GM19467 (cell line): ENCODE measurements at regions not wholly inside any gene's neighbourhood (a gene's known extent, or its start where the extent isn't known, plus 50 kb on each side); places are given as distances from the start of the nearest gene placed in this dataset.

ENCODE experiments used
- ATAC-seq: cut with Tn5 transposase; IDR thresholded peaks from one replicate; pipeline ENCODE4 v1.9.1; 2021; ENCODE audit warnings: mild to moderate bottlenecking, moderate library complexity; ENCODE audit not compliant: unreplicated experiment

GRCh38 chr22:49449811-49450446 lies 377.7 kb downstream of the BRD1 start:
- ATAC-seq, result no peak

DNA sequence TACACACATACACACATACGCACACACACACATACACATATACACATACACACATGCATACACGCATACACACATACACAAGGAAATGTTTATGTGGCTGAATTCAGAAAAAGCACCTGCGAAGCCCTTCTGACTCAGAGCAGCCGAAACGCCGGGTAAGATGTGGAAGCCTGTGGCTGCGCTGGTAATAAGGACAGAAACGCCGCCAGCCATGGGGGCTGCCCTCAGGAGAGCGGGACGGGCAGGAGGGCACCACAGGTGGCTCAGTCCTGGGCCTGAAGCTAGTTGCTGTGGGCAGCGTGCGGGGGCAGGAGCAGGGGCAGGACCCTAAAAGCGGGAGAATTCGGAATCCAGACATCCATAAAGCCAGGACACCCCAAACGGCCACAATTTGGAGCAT lies 378.3 kb downstream of the BRD1 start:
- ATAC-seq, result no peak

- ATAC-seq, result no peak
Measured at GRCh38 chr22:49448526-49448925, 379.1 kb downstream of the BRD1 start.

GRCh38 chr22:49447837-49448236 lies 379.8 kb downstream of the BRD1 start:
- ATAC-seq, result no peak

DNA sequence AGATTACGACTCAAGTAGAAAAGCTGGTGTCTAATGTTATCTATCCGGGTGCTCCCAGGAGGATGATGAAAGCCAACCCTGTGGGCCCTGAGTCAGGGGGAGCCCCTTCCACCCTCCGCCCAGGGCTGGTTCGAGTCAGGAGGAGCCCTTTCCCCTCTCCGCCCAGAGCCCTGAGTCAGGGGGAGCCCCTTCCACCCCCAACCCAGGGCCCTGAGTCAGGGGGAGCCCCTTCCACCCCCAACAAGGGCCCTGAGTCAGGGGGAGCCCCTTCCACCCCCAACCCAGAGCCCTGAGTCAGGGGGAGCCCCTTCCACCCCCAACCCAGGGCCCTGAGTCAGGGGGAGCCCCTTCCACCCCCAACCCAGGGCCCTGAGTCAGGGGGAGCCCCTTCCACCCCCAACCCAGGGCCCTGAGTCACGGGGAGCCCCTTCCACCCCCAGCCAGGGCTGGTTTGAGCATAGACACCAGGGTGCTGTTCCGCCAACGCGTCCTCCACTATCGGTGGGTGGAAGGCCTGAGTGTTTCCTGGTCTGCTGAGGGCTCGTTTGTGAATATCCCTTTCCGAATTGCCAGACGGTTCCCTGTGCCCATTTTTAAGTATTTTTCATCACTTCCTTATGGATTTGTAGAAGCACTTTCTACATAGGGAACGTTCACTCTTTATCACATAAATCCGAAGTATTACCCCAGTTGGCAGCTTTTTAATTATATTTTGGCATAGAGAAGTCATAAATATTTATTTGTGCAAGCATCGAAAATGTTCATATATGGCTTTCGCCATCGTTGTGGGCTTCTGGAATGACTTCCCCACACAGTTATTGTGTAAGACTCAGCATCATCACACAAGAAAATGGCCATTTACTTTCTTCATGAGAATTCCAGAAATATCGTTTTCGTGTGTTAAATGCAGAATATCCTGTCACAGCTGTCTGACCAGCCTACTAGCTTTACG lies 380.6 kb downstream of the BRD1 start:
- ATAC-seq, result no peak

GRCh38 chr22:49446145-49446758 lies 381.4 kb downstream of the BRD1 start:
- ATAC-seq, result no peak

GRCh38 chr22:49444781-49445180 lies 382.9 kb downstream of the BRD1 start:
- ATAC-seq, result no peak

DNA sequence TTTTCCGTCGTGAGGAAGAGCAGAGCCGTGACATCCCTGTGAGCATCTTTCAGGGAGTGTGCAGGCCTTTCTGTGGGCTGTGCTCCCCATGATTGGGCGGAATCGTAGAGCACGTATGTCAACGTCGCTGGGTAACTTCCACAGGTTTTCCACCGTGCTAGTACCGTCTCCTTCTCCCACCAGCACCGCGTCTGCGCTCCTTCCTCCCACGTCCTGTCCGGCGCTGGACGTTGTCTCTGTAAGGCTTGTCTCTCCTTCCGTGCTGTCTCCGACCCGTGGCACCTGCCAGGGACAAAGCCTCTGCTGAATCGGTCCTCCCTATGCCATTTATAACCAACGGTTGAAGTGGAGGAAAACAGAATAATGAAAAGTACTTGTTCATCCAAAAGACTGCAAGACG lies 386.7 kb downstream of the BRD1 start:
- ATAC-seq, result no peak

DNA sequence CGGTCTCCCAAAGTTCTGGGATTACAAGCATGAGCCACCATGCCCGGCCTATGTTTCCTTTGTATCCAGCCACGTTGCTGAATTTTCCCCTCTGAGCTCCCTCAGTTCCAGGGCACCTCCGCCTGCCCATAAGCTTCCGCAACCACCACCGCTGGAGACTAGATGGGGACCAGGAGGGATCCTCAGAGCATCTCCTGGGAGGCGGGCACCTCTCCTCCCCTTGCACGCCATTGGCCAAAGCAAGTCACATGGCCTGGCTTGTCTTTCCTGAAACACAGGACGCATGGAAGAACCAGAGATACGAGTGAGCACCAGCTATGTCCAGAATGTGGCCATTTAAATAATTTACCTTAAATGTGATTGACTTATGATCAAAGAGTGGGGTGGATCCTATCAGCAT lies 388.3 kb downstream of the BRD1 start:
- ATAC-seq, result no peak

- ATAC-seq, result no peak
Measured at GRCh38 chr22:49437956-49438355, 389.7 kb downstream of the BRD1 start.

DNA sequence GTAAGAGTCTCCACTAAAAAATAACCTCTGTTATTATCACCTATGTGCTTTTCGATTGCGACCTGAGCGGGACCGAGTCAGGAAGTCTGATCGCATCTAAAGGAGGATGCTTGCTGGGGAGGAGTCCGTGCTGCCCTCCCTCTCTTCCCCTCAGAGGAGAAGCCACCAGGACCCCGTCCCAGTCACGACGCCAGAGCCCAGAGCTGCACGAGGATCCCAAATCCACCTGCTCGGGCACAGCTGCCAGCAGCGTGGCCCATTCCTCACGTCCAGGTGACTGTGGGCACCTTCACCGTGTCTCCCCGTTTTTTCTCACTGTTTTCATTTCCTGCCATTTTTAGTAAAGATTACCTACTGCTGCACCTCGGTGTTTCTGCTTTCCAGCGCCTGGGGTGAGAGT lies 390.3 kb downstream of the BRD1 start:
- ATAC-seq, result no peak

- ATAC-seq, result no peak
Measured at GRCh38 chr22:49436056-49436455, 391.6 kb downstream of the BRD1 start.

DNA sequence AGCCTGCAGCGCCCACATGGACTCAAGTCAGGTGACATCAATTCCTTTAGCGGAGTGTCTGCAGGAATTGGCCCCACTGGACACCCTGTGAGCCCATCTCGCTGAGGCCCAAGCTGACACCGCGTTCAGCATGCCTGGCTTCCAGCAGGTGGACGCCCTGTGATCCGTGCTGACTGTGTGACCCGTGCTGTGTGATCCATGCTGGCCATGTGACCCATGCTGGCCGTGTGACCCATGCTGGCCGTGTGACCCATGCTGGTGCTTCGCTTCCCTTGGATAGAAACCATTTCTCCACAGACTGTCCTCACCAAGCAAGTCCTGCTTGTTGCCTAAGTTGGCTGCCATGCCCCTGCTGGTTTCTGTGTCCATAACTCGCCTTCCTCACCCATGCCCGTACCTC lies 392.1 kb downstream of the BRD1 start:
- ATAC-seq, result no peak

- no peak for ATAC-seq
Measured at GRCh38 chr22:49433717-49434611, 393.7 kb downstream of the BRD1 start.

DNA sequence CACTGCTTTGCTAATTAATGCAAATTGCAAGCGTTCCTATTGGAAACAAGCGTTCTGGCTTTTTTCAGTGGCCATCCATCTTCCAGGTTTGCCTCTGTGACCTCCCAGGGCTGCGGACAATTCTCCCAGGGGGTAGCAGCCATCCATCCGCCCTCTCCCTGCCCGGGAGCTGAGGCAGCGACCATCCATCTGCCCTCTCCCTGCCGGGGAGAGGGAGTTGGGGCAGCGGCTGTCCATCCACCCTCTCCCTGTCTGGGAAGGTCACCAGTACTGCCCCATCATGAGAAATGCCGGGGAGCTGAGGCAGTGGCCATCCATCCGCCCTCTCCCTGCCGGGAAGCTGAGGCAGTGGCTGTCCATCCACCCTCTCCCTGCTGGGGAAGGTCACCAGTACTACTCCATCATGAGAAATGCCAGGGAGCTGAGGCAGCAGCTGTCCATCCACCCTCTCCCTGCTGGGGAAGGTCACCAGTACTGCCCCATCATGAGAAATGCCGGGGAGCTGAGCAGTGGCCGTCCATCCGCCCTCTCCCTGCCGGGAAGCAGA lies 394.7 kb downstream of the BRD1 start:
- no peak for ATAC-seq

DNA sequence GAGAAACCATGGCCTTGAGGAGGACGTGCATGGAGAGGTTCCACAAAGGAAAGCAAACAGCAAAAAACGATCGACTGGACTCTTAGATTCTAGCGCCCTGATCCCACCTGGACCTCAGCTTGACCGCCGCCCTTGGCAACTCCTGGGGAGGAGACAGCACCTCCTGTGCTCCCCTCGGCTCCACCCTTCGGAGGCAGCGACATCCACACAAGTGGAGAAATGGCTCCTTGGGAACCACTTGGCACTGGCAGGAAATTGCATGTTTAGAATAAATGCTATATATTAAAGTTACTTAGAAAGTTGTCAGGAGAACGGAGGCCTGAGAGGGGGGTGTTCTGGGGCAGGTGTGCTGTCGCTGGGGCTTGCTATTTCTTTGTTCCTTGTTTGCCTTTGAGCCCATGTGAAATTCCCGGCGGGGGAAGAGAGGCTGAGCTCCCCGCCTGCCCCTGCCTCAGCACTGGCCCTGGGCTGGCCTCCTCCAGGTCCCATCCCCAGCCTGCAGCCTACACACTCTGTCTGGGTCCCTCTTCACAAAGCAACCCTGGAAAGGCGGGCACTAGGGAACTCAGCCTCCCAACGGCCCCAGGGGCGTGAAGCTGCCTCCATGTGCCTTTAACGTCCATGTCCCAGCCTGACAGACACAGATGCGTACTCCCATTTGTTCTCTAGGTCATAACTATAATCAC lies 395.3 kb downstream of the BRD1 start:
- ATAC-seq, result no peak

- ATAC-seq, result no peak
Measured at GRCh38 chr22:49431551-49431950, 396.1 kb downstream of the BRD1 start.

DNA sequence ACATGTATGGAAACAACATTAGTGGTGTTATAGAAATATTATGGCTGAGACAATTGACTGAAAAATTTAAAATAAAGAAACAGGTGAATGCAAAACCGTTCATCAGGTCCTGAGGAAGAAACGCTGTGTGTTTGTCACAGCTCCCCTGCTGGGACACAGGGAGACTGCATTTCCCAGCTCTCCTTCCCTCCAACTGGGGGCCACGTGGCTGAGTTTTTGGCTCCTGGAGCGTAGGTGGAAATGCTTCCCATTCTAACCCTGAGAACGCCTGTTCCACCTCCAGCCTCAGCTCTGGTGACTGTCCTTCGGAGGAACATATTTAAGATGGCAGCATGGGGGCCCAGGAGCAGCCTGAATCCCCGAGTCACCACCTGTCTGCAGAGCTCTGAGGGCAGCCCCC lies 398.6 kb downstream of the BRD1 start:
- no peak for ATAC-seq

DNA sequence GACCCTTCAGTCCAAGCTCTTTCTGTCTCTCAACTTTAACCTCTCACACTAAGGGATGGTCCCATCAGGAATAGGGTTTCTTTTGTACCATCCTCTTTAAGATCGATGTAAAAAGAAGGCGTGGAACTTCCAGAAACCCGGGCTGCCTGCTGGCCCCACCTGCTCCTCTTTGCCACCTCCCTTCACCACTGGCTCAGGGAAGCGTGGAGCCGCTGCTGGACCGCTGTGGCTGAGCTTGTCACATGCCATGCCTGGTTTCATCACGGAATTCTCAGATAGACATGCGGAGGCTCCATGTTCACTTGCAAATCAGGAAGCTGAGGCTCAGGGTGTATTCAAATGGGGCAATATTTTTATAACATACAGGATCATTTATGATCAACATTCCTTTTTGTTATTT lies 399.7 kb downstream of the BRD1 start:
- ATAC-seq, result no peak

GRCh38 chr22:49427341-49427740 lies 400.3 kb downstream of the BRD1 start:
- ATAC-seq, result no peak
